HG03095 (cell line): ENCODE measurements at regions not wholly inside any gene's neighbourhood (a gene's known extent, or its start where the extent isn't known, plus 50 kb on each side); places are given as distances from the start of the nearest gene placed in this dataset.

Source experiments
- ATAC-seq: cut with Tn5 transposase; IDR thresholded peaks from one replicate; pipeline ENCODE4 v1.9.1; 2021; ENCODE audit warnings: moderate library complexity; ENCODE audit not compliant: unreplicated experiment

GRCh38 chr18:56235481-56236013 is 402.8 kb downstream of the TXNL1 start:
- peak; percentile 76 for ATAC-seq

DNA sequence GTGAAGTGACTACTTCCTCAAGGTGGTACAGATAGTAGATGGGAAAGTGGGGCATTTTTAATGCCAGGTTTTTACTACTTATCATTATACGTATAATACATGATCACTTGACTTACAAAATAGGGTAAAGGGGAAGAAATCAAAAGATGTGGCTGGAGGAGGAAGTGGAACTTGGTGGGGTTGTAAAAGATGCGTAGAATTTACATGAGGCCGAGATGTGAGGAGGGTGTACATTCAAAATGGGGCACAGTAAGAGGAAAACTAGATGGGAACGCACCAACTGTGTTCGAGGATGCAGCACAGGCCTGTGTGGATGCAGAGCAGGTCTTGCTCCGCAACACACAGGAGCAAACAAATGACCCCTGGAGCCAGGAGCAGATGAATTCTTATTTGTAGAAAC is 403.3 kb downstream of the TXNL1 start:
- no peak for ATAC-seq

DNA sequence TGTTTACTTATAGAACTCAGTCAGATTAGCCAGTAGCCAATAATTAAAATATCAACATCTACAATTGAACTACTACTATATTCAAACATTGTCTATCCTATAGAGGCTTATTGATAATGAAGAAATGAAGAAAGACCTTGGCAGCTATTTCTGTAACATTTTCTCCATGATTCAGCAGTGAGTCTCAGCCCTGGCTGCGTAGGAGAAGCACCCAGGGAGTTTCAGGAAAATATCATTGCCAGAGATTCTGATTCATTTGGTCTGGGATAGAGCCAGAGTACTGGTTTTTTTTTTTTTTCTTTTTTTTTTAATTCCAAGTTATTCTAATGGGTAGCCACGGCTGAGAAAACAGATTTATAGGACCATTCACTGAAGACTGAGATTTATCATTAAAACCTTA is 404.8 kb downstream of the TXNL1 start:
- no peak for ATAC-seq

DNA sequence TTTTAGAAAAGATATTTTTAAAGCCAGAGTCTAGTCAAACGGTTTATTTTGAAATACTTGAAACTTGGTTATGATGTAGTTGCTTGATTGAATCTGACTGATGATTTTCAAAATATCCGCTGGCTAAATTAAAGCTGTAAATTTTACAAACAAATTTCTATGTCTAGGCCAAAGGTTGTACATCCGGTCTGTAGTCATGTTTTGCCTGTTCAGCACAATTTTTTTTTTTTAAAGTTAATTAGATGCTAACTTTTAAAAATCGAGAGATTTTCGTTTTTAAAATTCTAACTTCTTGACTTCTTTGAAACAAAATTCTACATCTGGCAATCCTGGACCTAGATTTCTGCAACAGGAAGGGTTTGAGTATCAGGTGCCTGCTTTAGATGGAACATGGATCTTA is 412.4 kb downstream of the TXNL1 start:
- no peak for ATAC-seq

DNA sequence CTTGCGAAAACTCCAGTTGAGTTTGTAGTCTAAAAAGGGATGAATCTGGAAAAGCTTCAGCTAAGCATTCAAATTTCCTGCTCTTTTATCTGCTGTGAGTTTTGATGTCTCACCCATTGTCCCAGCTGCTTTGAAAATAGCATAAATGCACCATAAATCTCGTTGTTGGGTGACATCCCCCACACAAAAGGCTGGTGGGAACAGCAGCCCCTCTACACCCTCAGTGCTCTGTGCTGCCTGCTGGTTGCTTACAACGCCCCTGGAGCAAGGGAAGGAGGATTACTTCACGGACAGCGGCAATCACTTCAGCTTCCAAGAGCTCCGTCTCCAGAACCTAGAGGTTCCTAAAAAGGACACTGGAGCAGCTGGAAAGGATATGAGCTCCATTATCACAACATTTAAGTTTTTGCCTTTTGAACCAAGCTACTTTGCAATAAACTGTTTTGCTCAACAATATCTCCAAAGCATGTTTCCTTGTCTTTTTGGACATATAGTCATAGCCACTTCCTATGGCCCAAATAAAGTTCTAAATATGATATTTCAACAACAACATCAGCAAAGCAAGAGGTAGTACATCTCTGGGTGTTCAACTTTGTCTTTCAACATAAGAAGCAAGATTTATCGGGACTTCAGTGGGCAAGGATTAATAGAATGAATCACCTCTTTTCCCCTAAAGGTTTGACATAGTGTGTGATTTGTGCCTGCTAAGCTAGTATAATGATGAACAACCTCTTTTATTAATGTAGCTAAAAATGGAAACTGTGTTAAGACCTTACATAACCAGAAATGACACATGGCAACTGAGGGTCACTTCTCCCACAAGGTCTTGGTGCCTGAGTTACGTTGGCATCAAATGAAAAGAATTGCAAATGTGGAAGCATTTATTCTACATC is 413.5 kb downstream of the TXNL1 start:
- no peak for ATAC-seq

DNA sequence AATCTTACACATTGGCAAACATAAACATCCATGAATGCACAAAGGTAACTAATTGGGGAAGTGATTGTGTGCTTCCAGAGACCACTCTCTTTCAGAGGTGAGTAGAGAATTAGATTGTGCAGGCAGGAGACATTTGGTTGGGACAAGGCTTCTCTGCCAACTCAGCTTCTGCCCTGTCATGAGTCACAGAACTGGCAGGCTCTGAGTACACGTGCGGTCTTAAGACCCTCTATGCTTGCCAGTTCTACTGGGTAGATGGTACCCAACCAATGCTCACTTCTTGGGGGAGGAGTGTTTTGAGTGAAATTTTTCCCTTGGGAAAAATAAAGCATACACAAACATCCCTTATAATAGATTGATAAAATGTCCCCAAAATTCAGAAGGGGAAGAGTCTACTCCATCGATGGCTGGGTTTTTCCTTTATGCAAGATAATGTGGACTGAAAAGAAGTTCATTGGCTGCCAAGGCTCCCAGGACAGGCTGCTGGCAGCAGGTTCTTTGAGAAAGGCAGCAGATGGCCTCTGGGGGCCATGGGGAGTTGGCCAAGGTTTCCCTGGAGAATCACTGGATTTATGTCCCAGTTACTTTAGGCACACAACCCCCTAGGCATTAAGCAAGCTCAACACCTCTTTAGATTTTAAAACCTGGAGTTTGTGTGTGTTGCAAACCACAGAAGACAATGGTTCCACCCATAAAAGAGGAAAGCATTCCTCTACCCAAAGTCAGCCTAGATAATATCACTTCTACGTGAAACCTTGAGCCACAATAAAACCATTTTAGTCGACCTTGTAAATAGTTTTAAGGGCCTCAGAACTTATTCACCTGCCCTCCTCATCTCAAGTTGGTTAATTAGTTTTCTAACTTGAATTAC is 417.0 kb downstream of the TXNL1 start:
- ATAC-seq: no peak

DNA sequence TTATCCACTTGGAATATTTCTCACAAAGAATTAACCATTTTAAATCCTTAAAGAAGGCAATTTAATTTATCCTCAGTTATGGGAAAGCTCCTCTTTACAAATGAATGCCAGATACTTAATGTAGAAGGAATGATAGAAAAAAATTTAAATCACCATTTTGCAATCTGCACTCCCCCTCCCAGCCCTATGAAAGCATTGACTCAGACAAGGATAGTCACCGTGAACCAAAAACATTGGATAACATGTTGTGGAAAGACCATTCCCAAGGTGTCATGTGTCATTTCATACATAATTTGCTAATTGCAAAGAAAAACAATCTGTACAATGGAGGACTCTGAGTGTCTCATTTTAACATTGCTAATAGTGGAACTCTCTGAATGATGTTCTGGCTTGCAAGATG is 421.0 kb downstream of the TXNL1 start:
- ATAC-seq: no peak

- ATAC-seq: no peak
Observed at GRCh38 chr18:56214706-56215105, 423.7 kb downstream of the TXNL1 start.

DNA sequence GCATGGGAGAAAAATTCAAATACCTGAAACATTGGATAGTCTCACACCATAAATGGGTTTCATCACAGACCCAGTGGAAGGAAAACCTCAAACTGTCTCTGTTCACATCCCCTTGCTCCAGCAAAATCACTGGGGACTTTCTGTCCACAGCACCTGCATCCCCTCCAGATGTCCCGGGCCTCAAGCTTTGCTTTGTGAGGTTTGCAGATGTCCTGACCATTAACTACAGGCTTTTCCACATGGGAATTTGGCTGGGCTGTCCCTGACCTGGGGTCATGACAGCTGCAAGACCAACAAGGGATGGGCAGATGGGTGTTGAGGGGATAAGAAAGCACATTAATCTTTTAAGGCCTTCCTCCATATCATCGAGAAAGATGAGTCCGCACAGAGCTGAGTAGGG is 427.9 kb downstream of the TXNL1 start:
- no peak for ATAC-seq

DNA sequence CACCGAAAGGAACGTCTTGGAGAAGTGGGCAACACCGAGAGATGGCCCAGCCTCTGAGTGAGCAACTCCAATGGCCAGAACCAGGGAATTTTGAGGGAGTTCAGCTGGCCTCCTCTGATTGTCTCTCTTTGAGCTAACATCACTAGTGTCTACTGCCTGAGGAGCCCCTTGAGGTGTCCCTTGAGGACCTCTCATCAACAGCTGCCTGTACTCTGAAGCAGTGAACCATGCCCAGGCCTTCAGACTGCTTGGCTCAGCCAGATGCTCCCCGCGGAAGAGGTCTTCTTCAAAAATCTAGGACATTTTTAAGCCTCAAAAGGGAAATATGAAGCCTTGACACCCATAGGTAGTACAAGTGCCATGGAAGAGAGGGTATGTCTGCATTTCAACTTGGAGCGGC is 430.4 kb downstream of the TXNL1 start:
- no peak for ATAC-seq

DNA sequence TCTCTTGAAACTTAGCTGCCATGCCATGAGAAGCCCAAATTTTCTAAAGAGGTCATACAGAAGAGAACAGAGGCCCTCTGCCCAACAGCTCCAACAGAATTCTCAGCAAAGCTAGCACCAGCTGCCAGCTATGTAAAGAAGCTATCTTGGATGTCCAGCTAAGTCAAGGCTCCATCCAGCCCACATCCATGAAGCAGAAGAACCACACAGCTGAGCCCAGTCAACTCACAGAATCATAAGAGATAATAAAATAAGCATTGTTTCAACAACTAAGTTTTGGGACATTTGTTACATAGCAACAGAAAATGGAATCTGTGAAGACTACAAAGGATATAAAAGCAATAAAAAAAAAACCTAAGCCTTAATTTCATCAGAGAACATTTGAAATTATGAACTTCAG is 434.3 kb downstream of the TXNL1 start:
- no peak for ATAC-seq

GRCh38 chr18:56202678-56203077 is 435.7 kb downstream of the TXNL1 start:
- ATAC-seq: no peak

DNA sequence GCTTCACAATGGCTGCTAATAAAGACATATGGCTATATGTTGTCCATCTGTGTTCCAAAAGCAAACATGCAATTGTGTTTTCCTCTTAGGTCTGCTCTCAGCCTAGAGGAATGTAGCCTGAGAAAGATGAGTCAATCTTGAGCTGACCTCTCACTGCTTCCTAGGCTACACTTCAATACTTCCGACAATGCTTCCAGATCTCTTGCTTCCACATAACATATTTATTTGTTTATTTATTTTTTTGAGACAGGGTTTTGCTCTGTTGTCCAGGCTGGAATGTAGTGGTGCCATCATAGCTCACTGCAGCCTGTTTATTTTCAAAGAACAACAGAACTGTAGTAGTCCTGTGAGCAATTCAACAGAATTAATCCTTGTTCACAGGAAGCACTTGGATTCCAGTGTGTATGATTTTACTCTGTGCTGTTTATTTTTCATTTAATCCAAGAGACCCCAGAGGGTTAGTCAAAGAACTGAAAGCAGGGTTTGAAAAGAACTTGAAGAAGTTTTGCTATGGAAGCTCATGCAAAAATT is 437.9 kb downstream of the TXNL1 start:
- ATAC-seq: no peak

GRCh38 chr18:56199580-56200330 is 438.6 kb downstream of the TXNL1 start:
- ATAC-seq: no peak

DNA sequence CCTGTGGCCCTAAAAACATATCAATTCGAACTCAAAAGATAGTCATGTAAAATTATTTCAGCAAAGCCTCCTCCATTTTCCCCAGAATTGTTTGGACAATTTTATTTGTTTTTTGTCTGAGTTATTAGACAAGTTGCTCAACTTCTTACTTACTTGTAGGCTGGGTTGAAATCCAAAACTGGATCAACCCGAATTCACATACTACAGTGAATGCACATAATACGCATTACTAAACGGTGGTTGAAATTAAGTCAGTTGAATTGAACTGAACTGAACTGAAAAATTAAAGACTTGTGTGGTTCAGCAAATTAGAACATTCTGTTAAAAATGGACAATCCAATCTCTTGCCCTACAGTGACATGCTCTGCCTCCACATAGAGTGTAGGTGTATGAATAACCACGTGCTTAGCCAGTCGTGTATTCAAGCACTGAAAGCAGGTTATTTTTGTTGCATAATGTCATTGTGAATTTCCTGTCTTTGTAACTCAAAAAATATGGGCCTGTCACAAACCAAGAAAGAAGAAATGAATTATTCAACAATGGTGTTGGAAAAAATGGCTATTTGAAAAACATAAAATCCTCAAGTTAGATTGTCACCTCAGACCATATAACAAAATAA is 441.0 kb downstream of the TXNL1 start:
- no peak for ATAC-seq

GRCh38 chr18:56196495-56197225 is 441.7 kb downstream of the TXNL1 start:
- ATAC-seq: no peak

- ATAC-seq: no peak
Observed at GRCh38 chr18:56191334-56191733, 447.1 kb downstream of the TXNL1 start.

- ATAC-seq: no peak
Observed at GRCh38 chr18:56189615-56190014, 448.8 kb downstream of the TXNL1 start.

DNA sequence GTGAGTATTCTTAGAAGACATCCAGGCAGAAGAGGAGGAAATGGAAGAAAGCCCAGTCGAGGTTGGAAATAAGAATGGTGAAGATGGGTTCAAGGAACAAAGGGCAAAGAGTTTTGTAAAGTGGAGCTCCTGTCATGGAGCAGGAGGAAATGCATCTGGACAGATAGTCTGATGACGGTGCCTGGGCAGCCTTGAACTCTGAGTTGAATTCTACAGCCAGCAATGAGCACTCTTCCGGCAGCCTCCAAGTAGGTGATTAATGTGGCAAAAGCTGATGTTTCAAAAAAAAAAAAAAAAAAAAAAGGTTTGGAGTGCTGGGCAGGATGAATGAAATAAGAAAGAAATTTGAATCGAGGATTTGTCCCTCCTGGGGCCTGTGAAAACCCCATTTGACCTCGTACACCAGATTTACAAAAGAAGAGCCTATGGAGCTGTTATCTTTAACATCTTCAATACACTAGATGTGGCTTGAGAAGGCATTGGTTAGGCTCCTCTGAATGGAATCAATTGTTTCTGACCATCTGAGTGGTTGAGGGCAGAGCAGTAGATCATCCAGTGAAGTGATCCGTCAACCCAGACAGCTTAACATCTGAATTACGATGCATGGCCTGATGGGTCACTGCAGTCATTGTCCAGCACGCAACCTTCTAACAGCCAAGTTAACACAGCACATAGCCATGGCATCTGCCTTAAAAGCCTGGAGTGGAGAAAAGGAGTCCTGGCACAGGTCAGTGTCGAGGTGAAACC is 449.7 kb downstream of the TXNL1 start:
- ATAC-seq: no peak
